Limb (tissue), 2 donors: ENCODE measurements at regions not wholly inside any gene's neighbourhood (a gene's known extent, or its start where the extent isn't known, plus 50 kb on each side); places are given as distances from the start of the nearest gene placed in this dataset.
A peak's percentile ranks its signal among the peaks of the same experiment; 100 is the strongest.
"Not testable (repeated sequence)": the region's sequence is repeated elsewhere in the genome, so short reads cannot be mapped to it uniquely, and the experiment has no call there.

Source experiments
- DNase-seq, 2 donors: peaks; one replicate each; pipeline ENCODE4 v3.0.0-alpha.2; 2016; ENCODE audit errors: extremely low spot score in 2 of 2

DNA sequence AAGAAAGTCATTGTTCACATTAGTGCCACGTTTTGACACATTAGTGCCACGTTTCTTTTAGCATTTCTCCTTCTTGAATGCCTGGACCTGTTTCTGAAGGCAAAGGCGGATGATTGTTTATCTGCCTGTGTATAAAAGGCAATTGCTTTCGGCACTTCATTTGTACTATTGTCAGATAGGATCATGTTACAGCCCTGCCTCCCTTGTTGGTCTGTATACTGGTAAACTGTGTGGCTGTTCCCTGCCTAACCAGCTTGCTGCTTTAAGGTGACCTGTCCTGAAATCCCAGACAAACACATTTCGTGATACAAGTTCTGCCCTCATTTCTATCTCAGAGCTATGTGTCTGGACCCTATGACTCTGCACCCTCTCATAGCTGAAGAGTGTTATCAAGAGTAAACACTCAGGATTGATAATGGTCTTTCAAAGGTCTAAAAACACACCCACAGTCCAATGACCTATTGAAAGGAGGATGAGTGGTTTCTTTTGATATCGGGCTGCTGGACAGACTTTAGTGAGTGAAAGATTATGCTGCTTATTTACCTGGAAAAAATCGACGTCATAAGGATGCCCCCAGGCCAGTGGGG is 276.3 kb upstream of the MCTP2 start:
- DNase-seq: no peak

DNA sequence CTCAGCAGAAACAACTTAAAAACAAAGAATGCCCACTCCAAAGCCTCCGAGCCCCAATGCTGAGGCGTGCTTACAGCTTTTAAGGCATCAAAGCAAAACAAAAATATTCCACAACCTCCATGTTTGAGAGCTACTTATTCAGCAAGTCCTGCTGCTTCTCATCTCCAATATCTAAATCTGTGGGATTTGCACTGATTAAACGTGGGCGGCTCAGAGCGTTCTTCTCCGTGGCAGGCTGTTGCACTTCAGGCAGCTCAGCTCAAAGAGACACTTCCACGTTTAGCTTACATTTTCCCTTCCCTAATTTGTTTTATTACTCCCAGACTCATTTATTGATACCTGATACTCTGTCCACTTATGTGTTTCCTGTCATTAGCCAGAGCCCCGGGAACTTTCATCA is 282.6 kb upstream of the MCTP2 start:
- DNase-seq: no peak

DNA sequence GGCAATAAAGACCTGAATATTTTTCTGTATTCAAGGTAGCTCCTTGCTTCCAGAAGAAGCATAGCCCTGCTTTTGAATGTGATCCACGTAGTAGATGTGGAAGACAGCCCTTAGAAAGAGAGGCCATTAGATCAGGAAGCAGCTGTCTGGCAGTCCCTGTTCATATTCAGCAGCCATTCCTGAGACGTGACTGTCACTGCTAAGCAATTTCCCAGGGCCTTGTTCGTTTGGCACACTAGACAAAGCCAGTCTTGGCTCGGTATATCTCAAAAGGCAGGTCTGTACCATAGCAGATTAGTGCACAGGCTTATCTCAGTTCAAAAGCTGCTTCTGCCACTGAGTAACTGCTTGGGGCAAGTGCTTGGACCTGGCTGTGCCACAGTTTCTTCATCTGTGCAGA is 287.8 kb upstream of the MCTP2 start:
- DNase-seq: peak in 1 of 2 donors; percentile 18

DNA sequence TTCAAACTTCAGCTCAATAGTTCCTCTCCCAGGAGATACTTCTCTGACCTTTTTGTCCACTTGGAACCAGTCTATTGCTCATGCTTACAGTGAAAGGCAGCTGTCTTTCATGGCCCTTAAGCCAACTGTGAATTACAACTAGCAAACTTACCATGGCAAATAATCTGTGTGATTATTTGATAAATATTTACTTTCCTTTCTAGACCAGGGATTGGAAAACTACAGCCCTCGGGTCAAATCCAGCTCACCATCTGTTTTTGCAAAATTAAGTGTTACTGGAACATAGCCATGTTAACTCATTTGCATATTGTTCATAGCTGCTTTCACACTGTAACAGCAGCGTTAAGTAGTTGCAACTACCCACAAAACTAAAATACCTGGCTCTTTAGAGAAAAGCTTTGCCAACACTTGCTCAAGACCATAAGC is 289.1 kb upstream of the MCTP2 start:
- no peak for DNase-seq

DNA sequence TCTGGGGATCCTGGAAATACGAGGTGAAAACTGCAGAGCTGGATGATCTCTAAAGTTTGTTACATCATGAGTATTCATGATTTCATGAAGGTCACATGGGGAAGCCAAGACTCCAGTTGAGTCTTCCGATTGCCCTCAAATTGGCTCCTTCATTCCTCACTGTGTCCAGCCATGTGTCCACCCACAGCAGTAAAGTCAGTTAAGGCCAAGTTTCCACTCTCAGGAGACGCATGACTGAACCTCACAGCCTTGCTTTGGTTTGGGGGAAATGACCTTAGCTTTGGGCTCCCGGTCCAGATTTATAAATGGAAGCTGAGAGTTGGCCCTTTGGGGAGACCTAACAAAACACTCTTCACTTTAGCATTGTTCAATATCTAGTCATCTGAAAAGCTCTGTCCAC is 289.7 kb upstream of the MCTP2 start:
- DNase-seq: no peak

DNA sequence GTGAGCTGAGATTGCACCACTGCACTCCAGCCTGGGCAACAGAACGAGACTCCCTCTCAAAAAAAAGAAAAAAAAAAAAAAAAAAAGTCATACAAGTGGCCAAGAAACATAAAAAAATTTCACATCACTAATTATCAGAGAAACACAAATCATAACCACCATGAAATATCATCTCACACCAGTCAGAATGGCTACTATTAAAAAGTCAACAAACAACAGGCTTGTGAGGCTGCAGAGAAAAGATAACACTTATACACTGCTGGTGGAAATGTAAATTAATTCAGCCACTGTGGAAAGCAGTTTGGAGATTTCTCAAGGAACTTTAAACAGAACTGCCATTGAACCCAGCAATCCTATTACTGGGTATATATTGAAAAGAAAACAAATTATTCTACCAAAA is 291.1 kb upstream of the MCTP2 start:
- DNase-seq: no peak

DNA sequence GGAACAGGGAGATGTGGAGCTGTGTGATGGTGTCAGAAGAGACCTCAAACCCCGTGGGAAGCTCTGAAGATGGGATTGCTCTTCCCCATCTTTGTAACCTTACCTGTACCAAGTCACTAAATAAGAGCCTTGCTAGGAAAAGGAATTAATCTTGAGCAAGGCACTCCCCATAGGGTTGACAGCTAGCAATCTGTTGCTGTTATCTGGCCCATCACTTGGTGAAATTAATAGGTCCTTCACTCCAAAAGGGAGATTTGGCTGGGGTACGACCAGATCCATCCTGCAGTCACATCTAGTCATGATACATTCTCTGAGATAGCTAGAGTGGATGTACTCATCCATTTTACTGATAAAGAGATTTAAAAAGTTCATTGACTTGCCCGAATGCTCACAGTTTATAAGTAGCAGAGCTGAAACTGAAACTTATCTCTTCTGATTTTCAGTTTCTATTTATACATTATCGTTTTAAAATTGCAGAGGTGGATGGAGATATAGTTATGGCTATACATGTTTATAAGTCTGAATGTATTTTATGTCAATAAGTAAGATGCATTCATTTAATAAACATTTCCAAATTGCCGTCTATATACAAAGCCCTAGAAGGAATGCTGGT is 299.1 kb upstream of the MCTP2 start:
- DNase-seq: no peak

DNA sequence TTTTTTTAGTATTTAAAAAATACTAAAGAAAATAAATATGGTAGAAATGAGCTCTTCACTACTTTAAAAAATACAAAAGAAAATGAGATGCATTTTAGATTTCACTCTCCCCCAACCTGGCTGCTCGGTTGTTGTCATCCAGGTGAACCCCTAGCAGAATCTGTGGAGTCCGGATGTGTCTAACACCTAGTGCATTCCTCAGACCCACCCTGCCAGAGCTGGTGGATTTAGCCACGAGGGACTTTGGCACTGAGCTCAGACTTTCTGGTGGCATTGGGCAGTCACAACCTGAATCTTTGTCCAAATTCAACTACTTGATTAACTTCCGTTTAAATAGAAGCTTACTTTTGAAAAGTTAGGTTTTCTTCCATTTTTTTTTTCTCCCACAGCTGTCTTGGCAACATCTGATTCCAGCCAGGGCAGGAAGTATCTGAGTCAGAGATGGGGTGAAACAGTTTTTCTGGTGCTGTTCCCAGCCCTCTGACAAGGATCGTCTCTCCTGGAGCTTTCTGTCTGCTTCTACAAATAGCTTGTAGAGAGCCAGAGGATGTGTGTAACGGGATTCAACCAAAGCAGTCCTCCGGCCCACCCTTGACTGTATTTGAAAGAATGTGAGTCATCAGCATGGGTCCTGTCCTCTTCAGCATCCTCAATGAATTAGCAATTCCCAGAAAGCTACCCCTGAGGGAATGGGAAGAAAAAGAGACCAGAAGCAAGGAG is 301.8 kb upstream of the MCTP2 start:
- DNase-seq: peak in 1 of 2 donors; percentile 63

DNA sequence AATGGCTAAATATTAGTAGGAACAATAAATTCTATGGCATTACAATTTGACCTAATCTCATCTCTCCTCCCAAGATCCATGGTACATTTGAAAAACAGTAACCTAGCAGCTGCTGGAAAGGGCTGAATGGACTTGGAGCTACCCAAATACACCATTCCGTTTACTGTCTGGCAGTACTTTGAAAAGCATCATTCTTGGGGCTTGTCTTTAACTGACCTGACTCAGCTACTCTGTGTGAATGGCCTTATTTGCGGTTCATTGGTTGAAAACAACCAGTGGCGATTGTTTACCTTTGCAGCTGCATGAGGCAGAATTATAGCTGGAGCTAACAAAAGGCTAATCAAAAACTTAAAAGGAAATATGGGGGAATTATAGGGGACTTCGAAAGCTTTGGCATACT is 311.2 kb upstream of the MCTP2 start:
- no peak for DNase-seq

DNA sequence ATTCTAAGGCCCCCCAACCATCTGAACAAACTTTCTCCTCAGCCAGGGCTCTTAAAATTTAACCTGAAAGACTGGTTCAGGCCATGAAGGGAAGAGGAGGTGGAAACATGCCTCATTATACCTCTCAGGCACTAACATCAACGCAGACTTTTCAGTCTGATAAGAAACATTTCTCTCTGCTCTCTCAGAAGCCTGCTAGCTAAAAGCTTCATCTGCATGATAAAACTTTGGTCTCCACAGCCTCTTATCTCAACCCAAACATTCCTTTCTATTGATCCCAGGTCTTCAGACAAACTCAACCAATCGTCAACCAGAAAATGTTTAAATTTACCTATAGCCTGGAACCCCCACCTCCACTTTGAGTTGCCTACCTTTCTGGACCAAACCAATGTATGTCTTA is 312.6 kb upstream of the MCTP2 start:
- DNase-seq: not testable (repeated sequence)

DNA sequence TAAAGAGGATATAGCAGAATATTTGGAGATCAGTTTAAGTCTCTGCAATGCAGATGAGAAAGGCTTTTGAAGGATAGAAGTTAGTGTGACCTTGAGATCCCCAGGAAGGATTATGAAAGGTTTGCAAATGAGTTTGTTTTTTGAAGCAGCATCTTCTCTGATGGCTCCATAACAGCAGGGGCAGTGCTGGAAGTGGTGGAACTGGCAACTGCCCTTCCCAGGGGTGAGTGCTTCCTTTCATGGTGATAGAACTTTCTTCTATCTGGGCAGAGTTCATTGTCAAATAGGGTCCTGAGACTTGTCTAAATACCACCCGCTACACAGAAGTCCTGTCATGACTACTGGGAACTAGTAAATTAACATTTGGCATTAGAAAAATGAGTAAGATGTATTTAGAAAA is 314.2 kb upstream of the MCTP2 start:
- no peak for DNase-seq

DNA sequence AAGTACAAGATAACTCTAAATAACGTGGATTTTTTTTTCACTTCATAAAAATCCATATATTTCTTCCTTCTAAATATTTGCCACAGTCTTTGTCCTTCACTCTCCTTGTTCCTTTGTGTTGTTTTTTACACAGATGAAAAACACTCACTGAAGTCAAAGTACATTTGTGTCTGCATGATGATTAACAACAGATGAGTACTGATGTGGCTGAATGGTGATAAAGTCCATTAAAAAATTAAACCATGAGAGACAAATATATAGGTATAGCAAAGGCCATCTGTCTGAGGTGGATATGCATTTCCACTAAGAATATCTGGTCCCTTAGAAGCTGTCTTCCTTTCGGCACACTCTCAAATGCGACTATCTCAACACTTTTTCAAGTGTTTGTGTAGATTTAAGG is 317.5 kb upstream of the MCTP2 start:
- DNase-seq: no peak

DNA sequence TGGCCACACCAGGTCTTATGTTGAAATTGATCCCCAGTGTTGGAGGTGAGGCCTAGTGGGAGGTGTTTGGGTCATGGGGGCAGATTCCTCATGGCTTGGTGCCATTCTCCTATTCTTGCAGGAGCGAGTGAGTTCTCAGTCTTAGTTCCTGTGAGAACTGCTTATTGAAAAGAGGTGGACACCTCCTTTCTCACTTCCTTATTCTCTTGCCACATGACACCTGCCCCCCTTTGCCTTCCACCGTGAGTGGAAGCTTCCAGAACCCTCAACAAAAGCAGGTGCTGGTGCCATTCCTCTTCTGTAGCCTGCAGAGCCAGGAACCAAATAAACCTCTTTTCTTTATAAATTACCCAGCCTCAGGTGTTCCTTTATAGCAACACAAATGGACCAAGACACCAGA is 318.1 kb upstream of the MCTP2 start:
- no peak for DNase-seq

DNA sequence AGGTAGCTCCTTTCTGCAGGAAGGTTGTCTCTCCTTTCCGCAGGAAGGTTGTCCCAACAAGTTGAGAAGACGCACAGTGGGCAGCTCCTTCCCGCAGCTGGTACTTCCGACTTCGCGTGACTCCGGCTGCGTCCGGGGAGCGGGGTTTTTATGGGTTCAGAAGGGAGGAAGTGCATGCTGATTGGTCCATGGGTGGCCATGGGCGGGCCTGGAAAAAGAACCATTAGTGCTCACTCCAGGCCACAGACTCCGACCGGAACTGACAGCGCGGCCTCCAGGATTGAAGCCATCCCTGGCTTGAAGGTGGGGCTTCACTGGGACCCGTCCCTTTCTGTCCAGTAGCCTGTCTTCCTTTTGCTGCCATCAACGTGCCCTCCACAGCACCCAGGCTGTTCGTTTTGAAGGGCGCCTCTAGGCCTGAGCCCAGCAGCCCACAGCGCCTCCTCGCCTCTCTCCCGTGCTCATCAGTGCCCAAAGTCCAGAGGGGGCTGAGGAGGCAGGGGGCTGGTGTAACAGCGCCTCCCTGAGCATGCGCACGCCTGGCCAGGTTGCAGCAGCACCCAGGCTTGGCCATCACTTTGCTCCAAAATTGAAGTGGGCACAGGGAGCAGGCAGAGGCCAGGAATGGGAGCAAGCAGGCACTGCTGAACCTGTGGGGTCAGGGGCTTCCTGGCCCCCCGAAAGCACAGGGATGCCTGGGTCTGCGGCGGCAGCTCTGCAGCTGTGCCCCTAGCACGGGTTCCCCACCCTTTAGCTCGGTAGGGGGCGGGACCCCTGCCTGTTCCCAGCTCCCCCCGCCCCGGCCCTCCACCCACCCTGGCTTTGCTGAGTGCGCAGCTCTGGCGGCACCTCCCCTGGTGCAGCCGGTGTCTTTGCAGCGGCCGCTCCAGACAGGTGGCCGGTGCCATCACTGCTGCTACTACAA is 330.6 kb upstream of the MCTP2 start:
- DNase-seq: no peak

DNA sequence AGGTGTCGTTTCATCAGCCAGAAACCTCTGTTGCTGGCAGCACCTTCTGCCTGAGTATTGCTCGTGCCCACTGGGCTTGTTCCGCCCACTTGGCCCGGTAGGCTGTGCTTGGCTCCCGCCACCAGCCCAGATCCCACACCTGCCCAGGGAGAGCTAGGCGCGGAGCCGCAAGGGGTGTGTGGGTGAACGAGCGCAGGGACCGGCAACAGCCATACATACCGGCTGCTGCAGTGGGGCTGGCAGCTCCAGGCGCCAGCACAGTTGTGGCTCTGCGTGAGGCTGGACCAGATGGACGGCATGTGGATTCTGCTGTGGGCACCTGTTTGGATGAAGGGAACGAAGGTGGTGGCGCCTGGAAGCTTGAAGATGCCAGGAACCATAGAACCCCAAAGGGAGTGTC is 331.5 kb upstream of the MCTP2 start:
- no peak for DNase-seq

DNA sequence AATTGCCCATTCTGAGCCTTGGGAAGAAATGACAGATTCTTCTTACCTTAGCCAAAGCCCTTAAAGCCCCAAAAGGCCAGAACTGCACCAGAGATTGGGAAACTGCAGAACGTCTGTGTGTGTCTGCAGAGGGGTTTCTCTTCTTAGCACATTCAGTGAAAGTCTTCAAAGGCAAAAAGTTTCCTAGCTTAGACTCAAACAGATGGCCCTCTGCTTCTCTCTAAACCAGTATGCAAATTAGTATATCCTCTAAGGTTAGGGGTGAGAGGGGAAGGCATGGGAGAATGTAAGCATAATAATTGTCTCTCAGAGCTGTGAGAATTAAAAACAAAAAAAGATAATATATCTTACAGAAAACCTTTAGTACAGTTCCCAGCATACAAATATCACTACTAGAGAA is 334.0 kb upstream of the MCTP2 start:
- no peak for DNase-seq

DNA sequence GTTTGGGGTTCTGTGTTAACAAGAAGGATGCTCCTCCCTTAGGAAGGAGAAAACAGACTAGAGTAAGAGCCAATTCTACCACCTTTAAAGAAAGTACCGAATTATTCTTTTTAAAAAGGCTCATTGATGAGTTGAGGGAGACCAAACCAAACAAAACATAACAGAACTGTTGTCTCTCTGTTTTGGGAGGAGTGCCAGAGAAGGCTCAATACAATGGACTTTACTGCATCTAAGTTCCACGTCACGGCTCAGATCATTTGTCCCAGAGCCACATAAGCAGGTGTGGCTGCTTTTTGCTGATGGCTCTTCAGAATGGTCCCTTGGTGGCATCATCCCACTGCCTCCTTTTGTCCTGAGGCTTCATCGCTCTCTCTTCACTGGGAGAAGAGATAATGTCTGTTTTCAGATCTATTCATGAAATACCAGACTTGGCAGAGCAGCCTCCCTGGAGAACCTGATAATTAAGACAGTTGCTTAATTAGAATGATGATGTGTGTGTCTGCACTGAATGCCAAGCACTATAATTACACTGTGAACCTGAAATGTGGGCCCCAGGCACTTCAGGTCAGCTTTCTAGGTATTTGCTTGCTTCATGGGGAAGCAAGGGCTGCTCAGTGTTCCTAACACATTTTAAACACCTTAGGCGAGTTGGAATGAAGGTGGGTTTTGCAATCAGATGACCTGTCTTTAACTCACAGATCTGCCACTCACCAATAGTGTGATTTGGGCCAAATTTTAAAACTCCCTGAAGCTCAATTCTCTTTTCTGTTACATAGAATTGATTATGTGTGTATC is 335.2 kb upstream of the MCTP2 start:
- no peak for DNase-seq

DNA sequence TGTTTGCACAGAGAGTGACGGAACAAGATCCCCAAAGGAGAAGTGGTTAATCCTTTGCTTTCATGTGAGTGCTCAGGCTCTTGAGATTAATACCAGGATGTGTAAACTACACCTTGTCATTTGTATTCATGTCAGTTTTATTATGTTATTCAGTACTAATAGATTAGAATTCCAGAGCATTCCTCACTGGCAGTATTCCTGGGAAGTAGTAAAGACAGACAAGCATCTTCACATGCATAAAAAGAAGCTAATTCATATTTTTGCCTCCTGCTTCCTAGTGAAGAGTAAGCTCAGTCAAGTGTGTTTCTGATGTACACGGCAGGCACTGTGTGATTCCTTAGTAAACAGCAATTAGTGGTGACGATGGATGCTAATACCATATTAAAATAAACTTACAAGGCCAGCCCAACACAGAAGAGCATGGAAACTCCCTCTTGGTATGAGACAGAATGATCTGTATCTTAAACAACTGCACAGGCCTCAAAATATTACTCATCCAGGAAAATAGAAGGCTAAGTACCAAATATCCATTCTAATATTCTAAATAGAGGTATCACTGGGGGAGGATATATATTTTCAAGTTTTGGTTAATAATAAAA is 336.8 kb upstream of the MCTP2 start:
- no peak for DNase-seq

DNA sequence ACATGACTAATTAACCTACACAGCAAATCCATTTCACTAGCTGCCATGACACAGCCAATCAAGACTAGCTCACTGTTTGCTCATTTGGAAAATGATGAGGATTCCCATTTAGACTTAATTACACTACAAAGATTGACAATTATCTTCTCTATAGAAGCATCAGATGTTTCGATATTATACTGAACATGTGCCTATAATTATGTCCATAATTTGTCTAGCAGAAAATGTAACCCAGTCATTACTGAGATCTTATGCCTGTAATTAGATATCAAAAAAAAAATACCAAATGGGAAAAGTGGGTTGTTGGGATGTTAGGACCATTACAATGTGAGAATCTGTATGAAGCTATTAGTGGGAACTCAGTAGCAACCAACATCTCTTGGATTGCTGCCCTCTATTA is 344.2 kb upstream of the MCTP2 start:
- DNase-seq: no peak

DNA sequence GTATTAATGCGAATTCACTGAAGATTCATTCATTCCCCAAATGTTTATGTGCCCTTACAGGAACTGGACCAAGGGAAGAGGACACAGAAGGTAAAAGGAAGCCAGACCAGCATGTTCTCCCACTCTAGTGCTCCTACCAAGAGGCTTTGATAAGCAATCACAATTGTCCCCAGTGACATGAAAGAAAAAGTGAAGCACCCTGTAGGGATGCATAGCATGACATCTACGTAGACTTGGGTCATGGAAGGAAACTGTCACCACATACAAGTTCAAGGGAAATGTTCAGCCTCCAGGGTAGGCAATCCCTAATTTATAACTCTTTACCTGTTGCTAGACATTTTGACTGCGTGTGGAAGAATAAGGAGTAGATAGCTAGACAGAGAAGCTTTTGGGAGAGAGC is 348.6 kb upstream of the MCTP2 start:
- DNase-seq: no peak

DNA sequence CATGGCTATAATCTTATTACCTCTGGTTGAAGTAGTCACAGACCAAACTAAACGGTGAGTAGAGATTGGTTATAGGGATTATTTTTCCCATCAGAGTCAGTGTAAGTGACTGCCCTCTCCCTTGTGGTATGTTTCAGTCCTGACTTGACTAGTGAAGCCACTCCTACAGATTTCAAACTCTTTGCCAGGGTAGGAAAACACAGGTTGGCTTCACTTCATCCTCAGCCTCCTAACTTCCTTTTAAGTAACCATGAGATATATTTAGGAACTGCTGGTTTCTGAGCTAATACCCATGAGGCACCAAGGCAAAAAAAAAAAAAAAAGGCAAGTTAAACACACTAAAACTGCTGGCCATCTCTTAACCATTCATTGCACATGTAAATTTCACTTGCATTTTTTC is 349.2 kb upstream of the MCTP2 start:
- DNase-seq: no peak
